ENCODE measurements at regions not wholly inside any gene's neighbourhood (a gene's known extent, or its start where the extent isn't known, plus 50 kb on each side); places are given as distances from the start of the nearest gene placed in this dataset.

GRCh38 chr13:107976628-107977027 is 238.7 kb downstream of the LIG4 start (continued):
- TF ChIP-seq IRF3 (IDR thresholded peaks at IDR 0.05; ENCODE audit: low read depth, low read length) (no peak), TCF12 (IDR thresholded peaks at IDR 0.05) (no peak), TEAD4 (IDR thresholded peaks at IDR 0.05; ENCODE audit: borderline replicate concordance, insufficient read depth) (no peak)

DNA sequence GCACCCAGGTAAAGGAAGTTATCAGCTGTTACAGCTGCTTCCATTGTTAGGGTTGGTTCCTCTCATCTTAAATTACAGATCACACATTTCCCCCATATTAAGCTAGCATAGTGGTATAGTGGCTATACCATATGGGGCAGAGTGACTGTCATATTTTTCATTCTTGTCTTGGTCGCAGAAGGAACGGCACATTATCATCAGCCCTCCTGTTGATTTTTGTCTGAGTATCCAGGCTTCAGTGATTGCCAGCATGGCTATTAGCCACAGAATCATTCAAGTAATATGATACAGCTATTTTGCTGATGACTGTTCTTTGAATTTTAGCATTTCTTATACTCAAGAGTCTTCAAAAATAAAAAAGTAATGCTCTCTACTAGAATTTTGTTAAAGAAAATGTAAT is 240.9 kb downstream of the LIG4 start:
- ChIA-PET POLR2A (no interaction called here), CTCF (no interaction called here)
- no peak overlapping the region for H3K9ac ChIP-seq
- DNase-seq = no peak
- H4K20me1 ChIP-seq (ENCODE audit: insufficient read depth) = no peaks in the 10 kb centered on the region
- H3K27ac ChIP-seq (ENCODE audit: low read depth in 2 of 2, low read length in 1 of 2) = no peak overlapping the region
- H3K4me3 ChIP-seq (ENCODE audit: low read depth in 2 of 2, low read length in 1 of 2) = no peak overlapping the region
- H3K27me3 ChIP-seq (ENCODE audit: insufficient read depth) = no peaks in the 10 kb centered on the region
- H3K79me2 ChIP-seq (ENCODE audit: insufficient read depth) = no peaks in the 10 kb centered on the region
- H3K4me1 ChIP-seq (ENCODE audit: control insufficient read depth in 1 of 2, insufficient read depth in 2 of 2, low read depth in 1 of 2, low read length in 1 of 2) = no peaks in the 10 kb centered on the region
- H3F3A ChIP-seq (replicated peaks; ENCODE audit: insufficient read depth) = no peaks in the 10 kb centered on the region
- H3K9me2 ChIP-seq = no peaks in the 10 kb centered on the region
- no peak overlapping the region for H3K4me2 ChIP-seq
- TF ChIP-seq YY1 (IDR thresholded peaks at IDR 0.05; ENCODE audit: low read depth) = no peak
- no peak for TF ChIP-seq JUND (IDR thresholded peaks at IDR 0.05)
- no peak for TF ChIP-seq GABPA (IDR thresholded peaks at IDR 0.05; ENCODE audit: low read depth)
- no peaks in the 10 kb centered on the region for H3K9me3 ChIP-seq
- no peaks in the 10 kb centered on the region for H3K36me3 ChIP-seq (replicated peaks in 1 of 2; ENCODE audit: control insufficient read depth in 1 of 2, insufficient read depth in 2 of 2, low read length in 1 of 2)
- no peak overlapping the region for H2AFZ ChIP-seq (ENCODE audit: low read depth)
- WGBS (ENCODE audit: low lambda C conversion rate) = 72% methylated on average over 2 of the region's 2 CpGs

DNA sequence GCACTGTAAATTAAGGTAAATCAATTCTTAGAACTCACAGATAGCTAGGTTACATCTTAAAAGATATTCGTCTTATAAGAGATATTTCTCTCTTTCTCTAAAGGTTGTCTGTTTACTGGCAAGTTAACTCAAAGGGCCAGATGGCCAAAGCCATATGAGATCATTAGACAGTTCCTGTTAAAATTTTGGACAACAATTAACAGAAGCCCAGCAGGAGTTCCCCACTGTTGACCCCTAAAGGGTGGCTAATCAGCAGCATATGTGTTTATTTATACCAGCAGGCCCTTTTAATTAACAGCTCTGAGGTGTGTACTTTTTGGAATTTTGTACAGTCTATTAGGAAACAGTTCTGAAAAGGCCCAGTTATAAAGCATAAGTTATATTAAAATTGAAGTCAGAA is 245.8 kb downstream of the LIG4 start:
- Histone ChIP-seq H3F3A (replicated peaks; ENCODE audit: insufficient read depth) (no peaks in the 10 kb centered on the region), H3K36me3 (replicated peaks in 1 of 2; ENCODE audit: control insufficient read depth in 1 of 2, insufficient read depth in 2 of 2, low read length in 1 of 2) (no peaks in the 10 kb centered on the region), H3K27ac (ENCODE audit: low read depth in 2 of 2, low read length in 1 of 2) (no peak overlapping the region), H3K4me1 (ENCODE audit: control insufficient read depth in 1 of 2, insufficient read depth in 2 of 2, low read depth in 1 of 2, low read length in 1 of 2) (no peaks in the 10 kb centered on the region), H3K27me3 (ENCODE audit: insufficient read depth) (no peaks in the 10 kb centered on the region), H4K20me1 (ENCODE audit: insufficient read depth) (no peaks in the 10 kb centered on the region), H3K4me3 (ENCODE audit: low read depth in 2 of 2, low read length in 1 of 2) (no peak overlapping the region), H3K9me3 (no peaks in the 10 kb centered on the region), H3K4me2 (no peak overlapping the region), H3K9me2 (no peaks in the 10 kb centered on the region), H3K9ac (no peak overlapping the region), H2AFZ (ENCODE audit: low read depth) (no peak overlapping the region), H3K79me2 (ENCODE audit: insufficient read depth) (no peaks in the 10 kb centered on the region)
- DNase-seq = no peak
- TF ChIP-seq GATA2 (CRISPR knock-in tag; IDR thresholded peaks at IDR 0.05) (no peak), RXRA (IDR thresholded peaks at IDR 0.05; ENCODE audit: borderline replicate concordance, low read depth) (no peak), RAD21 (IDR thresholded peaks at IDR 0.05; ENCODE audit: low read length) (no peak), YY1 (IDR thresholded peaks at IDR 0.05; ENCODE audit: low read depth) (no peak), JUND (IDR thresholded peaks at IDR 0.05) (no peak), ZBTB33 (IDR thresholded peaks at IDR 0.05; ENCODE audit: borderline replicate concordance, low read depth) (no peak), RCOR1 (IDR thresholded peaks at IDR 0.05; ENCODE audit: low read length) (no peak), TCF12 (IDR thresholded peaks at IDR 0.05) (no peak), FOXJ3 (CRISPR knock-in tag; IDR thresholded peaks at IDR 0.05) (no peak), SIN3A (IDR thresholded peaks at IDR 0.05; ENCODE audit: borderline replicate concordance, low read depth, low read length) (no peak), SMC3 (IDR thresholded peaks at IDR 0.05; ENCODE audit: low read depth, low read length) (no peak), POLR2AphosphoS5 (IDR thresholded peaks at IDR 0.05; ENCODE audit: low read depth, low read length) (no peak), MEF2A (IDR thresholded peaks at IDR 0.05; ENCODE audit: borderline replicate concordance, low read depth) (no peak), GABPA (IDR thresholded peaks at IDR 0.05; ENCODE audit: low read depth) (no peak)
- TF ChIP-seq, protein P1, sequence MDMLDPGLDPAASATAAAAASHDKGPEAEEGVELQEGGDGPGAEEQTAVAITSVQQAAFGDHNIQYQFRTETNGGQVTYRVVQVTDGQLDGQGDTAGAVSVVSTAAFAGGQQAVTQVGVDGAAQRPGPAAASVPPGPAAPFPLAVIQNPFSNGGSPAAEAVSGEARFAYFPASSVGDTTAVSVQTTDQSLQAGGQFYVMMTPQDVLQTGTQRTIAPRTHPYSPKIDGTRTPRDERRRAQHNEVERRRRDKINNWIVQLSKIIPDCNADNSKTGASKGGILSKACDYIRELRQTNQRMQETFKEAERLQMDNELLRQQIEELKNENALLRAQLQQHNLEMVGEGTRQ (IDR thresholded peaks at IDR 0.05; ENCODE audit: borderline replicate concordance, low read depth, low read length) = no peak
- TF ChIP-seq, protein P2, sequence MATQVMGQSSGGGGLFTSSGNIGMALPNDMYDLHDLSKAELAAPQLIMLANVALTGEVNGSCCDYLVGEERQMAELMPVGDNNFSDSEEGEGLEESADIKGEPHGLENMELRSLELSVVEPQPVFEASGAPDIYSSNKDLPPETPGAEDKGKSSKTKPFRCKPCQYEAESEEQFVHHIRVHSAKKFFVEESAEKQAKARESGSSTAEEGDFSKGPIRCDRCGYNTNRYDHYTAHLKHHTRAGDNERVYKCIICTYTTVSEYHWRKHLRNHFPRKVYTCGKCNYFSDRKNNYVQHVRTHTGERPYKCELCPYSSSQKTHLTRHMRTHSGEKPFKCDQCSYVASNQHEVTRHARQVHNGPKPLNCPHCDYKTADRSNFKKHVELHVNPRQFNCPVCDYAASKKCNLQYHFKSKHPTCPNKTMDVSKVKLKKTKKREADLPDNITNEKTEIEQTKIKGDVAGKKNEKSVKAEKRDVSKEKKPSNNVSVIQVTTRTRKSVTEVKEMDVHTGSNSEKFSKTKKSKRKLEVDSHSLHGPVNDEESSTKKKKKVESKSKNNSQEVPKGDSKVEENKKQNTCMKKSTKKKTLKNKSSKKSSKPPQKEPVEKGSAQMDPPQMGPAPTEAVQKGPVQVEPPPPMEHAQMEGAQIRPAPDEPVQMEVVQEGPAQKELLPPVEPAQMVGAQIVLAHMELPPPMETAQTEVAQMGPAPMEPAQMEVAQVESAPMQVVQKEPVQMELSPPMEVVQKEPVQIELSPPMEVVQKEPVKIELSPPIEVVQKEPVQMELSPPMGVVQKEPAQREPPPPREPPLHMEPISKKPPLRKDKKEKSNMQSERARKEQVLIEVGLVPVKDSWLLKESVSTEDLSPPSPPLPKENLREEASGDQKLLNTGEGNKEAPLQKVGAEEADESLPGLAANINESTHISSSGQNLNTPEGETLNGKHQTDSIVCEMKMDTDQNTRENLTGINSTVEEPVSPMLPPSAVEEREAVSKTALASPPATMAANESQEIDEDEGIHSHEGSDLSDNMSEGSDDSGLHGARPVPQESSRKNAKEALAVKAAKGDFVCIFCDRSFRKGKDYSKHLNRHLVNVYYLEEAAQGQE (IDR thresholded peaks at IDR 0.05; ENCODE audit: low read depth, low read length) = no peak
- ChIA-PET CTCF (no interaction called here), POLR2A (no interaction called here)
- 52% methylated on average over 1 of the region's 1 CpG for WGBS (ENCODE audit: low lambda C conversion rate)
